LNCAP (cell line): ENCODE measurements at regions not wholly inside any gene's neighbourhood (a gene's known extent, or its start where the extent isn't known, plus 50 kb on each side); places are given as distances from the start of the nearest gene placed in this dataset.

Source experiments
- TF ChIP-seq, protein P1 (sequence below): fragments of 450-650 bp; IDR thresholded peaks from 2 replicates; pipeline ENCODE4 v1.5.1; 2017; ENCODE audit warnings: mild to moderate bottlenecking

DNA sequence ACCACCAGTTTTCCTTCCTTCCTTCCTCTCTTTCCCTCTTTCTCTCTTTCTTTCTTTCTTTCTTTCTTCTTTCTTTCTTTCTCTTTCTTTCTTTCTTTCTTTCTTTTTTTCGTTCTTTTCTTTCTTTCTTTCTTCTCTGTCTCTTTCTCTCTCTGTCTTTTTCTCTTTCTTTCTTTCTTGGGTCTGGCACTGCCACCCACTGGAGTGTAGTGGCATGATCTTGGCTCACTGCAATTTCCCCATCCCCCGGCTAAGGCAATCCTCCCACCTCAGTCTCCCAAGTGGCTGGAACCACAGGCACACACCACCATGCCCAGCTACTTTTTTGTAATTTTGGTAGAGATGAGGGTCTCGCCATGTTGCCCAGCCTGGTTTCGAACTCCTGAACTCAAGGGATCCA, 51.6 kb upstream of the NHS start:
- TF ChIP-seq, protein P1, sequence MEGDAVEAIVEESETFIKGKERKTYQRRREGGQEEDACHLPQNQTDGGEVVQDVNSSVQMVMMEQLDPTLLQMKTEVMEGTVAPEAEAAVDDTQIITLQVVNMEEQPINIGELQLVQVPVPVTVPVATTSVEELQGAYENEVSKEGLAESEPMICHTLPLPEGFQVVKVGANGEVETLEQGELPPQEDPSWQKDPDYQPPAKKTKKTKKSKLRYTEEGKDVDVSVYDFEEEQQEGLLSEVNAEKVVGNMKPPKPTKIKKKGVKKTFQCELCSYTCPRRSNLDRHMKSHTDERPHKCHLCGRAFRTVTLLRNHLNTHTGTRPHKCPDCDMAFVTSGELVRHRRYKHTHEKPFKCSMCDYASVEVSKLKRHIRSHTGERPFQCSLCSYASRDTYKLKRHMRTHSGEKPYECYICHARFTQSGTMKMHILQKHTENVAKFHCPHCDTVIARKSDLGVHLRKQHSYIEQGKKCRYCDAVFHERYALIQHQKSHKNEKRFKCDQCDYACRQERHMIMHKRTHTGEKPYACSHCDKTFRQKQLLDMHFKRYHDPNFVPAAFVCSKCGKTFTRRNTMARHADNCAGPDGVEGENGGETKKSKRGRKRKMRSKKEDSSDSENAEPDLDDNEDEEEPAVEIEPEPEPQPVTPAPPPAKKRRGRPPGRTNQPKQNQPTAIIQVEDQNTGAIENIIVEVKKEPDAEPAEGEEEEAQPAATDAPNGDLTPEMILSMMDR = peak; percentile 24; the same call in 1 of the 2 replicates
